HG02798 (cell line): ENCODE measurements at regions not wholly inside any gene's neighbourhood (a gene's known extent, or its start where the extent isn't known, plus 50 kb on each side); places are given as distances from the start of the nearest gene placed in this dataset.
"Not testable (repeated sequence)": the region's sequence is repeated elsewhere in the genome, so short reads cannot be mapped to it uniquely, and the experiment has no call there.

ENCODE experiments used
- ATAC-seq: cut with Tn5 transposase; IDR thresholded peaks from one replicate; pipeline ENCODE4 v1.9.1; 2021; ENCODE audit warnings: mild to moderate bottlenecking; ENCODE audit not compliant: unreplicated experiment, poor library complexity

DNA sequence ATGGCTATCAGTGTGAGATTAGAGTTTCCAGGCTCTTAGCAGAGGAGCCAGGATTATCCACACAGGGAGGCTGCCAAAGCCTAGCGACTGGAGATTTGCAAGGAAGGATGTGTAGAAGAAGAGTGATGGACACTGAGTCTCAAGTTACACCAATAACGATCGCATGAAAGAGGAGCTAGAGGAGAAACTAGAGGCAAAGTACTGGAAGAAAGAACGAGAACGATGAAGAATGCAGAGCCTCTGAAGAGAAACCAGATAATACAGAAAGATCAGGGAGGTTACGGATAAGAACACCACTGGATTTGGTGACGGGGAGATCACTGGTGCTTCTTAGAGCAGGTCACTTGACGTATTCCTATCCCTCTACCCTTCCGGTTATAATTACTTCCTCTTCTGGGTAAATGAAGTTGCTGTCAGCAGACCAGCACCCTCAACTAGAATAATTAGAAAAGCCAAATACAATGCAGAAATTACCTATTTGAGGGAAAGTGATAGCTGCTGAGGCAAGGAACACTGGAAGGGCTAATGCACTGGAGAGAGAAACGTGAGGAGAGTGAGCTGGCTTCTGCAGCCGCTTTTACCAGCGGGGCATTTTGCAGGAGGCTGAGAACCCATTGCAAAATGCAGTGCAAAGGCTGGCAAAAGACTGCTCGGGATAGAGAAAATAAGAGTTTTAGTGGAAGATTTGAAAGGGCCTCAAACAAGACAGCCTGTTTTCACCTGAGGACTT is 93.1 kb upstream of the HIF1A start:
- ATAC-seq: no peak

DNA sequence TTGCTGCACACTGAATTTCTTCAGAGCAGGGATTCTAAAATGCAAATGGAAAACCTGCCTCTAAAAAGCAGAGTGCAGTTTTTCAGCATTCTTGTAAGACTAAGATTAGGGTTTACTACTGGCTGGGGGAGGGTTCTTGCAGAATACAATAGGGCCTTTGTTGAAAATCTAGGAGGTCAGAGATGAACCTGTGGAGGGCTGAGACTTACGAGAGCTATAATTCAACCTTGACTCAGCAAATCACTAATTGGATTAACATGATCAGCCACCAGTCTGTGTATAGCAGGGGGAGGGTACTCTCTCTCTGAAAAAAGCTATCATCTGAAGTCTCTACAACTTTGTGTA is 92.6 kb upstream of the HIF1A start:
- ATAC-seq: no peak

DNA sequence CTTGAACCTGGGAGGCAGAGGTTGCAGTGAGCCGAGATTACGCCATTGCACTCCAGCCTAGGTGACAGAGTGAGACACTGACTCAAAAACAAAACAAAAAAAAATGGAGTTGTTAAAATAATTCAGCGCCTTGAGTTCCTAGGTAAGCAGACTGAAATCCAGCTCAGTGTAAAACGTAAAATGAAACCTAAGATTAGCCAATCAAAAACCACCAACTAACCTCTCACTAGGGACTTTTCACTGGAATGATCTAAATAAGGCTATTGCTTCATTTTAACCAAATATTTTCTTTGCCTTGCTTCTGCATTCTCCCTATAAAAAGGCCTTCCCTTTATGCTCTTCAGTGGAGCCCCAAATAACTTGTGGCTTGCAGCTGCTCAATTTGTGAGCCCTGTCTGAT is 91.6 kb upstream of the HIF1A start:
- ATAC-seq: no peak

DNA sequence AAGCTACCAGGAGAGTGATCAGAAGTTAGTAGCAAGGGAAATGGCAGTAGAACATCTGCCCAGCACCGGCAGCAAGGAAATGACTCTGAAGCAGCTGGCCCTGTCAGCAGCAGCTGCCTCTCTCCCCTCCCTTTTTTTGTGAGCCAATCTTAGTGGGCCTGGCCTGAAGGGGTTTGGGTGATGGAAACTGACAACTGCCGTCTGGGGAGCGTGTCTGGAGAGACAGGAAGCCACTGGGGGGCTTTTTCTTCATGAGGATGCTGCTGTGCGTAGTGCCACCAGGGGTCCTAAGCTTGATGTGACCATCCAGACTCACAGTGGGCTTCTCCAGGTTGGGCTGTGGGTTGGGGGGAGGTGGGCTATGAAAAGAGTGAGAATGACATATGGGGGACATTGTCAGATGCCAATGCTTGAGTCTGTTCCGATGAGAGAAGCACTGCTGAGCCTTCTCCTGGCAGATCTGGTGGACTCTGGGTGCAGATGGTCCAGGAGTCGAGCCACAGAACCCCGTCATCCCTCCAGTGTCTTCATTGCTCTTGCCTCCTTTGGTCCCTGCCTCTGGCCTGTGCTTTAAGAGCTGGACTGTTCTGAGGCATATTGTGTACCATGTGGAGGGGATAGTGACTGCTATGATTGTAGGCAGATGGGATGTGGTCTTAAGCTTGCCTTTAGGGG is 87.6 kb upstream of the HIF1A start:
- no peak for ATAC-seq

DNA sequence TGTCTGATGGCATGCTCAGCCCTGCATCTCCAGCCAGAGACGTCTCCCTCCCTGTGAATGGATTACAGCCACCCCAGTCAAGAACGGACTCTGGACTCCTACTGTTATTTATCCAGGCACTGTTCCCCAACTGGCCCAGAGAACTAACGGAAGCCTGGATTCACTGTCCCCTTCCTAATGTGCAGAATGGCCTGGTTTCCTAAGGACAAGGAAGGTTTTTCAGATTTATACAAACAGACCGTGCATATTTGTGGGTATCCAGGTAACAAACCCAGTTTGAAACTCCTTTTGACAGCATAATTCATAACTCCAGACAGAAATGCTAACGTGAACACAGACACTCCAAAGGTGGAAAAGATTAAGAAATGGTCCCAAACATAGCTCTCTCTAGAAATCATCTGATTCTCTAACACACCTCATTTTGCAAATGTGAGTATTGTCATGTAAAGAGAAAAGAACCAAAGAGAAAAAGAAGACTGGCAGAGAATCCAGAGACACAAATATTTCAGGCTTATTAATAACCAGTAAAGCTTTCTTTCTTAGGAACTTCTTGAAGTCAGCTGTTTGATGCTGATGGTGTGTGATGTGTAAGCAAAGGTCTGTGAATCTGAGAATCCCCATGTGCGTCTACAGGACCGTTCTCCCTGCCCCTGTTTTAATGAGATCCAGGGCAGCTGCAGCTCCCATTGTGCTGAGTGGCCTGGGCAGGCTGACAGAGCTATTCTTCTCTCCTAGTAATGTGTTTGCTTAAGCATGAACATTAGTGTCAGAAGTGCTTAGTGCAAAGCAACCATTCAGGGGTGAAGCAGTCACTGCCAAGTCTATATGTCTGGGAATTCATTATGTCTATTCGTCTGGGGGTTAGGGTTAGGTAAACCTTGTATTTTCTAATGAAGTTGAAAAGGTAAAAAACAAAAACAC is 86.8 kb upstream of the HIF1A start:
- ATAC-seq: no peak

DNA sequence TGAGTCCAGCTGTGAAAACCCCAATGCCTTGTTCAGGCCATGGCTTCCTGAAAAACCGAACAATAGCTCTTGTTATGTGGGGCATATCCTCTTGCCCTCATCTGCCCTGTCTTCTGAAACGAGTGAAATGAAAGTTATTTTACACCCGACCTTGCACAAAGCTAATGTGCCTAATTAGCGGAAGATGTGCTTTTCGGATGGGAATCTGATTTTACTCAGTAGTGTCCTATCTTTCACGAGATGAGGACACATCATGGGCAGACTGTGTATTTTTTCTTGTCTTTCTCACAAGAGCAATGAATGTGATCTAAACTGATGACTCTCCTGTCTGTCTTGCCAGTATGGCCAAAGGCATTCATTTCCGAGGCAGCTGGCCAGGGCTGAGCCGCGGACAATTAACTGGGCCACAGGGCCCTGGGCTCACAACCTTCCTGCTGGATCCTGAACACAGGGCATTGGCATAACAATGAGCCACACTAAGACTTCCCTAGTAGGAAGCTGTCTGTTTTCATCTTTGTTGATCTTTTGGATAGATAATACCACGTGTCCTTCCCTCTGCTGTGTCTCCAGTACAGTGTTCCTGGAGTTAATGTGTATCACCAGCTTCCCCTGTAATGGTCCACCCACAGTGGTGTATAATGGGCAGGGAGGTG is 86.0 kb upstream of the HIF1A start:
- no peak for ATAC-seq

DNA sequence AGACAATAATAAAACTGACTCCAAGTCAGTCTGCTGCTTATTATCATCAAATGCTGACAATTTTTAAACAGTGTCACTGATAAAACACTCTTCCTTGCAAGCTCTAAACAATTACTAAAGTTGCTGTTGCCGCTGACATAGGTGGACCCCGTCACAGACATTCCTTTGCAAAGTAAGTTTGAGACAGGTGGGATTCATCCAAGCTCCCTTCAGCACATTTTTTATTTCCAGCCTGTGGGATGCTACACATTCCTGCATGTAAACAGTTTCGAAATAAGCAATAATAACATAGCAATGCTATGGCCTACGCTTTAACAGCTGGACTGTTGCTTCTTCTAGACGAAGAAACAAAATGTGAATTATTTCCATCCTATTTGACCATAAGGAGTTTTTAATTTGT is 85.4 kb upstream of the HIF1A start:
- ATAC-seq: no peak

DNA sequence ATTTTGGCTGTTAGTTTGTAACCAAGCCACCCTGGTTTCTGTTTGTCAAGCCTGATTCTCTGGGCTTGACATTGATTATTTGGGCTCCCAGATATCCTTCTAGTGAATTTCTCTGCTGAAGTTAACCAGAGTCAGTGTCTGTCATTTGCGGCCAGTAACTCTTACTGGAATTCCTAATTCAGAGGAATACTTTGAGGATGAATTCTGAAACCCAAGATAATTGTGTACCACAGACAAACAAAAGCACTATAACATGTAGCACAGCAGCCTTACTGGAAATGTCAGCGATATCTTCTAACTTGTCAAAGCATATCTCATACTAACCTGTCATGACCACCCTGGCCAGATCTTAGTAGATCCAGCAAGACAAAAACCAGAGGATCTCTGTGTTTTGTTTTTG is 84.4 kb upstream of the HIF1A start:
- no peak for ATAC-seq

DNA sequence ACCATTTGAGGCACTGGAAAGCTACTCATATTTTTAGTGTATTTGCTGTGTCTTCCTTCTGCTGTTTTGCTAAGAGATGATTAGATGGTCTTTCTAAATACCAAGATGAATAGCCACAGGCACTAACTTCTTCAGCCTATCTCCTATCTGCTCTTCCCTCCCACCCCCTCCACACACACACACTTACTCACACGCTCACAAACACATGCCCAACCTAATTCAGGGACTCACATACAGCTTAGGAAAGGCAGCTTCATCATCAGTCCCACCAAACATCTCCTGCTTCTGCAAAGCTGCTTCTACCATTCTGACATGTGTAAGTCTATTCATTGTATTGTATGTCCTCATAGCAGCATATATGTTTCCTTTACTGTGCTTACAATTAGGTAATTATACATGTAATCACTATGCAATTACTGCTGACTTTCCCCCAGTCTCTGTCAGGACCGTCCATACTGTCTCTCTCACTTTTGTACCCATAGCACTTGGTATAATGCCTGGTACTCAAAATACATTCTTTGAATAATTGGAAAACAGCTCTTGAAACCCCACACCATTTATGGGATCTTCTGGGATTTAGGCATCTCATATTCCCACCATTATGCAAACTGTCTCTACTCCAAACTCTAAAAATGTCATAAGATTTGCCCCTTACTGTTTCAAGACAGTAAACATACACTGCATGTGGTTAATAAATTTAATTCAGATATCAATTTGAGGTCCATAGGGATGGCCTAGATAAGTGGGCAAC is 83.3 kb upstream of the HIF1A start:
- ATAC-seq: no peak

DNA sequence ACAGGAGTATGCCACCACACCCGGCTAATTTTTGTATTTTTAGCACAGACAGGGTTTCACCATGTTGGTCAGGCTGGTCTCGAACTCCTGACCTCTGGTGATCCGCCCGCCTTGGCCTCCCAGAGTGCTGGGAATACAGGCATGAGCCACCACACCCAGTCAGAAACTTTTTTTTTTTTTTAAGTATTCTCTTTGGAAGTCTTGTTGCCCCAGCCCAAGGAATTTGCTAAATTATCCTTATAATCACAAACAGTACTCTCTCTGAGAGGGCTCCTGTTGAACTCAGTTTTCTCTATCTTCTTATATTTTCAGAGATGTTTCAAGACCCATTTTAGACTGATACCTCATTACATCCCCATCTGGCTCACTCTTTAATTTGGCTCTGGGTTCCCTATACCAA is 82.3 kb upstream of the HIF1A start:
- ATAC-seq: not testable (repeated sequence)

DNA sequence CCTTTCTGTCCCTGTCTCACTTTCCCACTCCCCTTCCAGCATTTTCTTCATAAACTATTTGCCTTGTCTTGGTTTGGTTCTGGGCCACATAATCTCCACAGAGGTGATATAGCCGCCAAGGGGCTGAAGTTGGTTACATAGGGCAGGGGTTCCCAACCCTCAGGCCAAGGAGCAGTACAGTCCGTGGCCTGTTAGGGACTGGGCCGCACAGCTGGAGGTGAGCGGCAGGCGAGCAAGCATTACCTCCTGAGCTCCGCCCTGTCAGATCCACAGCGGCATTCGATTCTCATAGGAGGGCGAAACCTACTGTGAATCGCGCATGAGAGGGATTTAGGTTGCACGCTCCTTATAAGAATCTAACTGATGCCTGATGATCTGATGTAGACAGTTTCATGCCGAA is 80.6 kb upstream of the HIF1A start:
- no peak for ATAC-seq

DNA sequence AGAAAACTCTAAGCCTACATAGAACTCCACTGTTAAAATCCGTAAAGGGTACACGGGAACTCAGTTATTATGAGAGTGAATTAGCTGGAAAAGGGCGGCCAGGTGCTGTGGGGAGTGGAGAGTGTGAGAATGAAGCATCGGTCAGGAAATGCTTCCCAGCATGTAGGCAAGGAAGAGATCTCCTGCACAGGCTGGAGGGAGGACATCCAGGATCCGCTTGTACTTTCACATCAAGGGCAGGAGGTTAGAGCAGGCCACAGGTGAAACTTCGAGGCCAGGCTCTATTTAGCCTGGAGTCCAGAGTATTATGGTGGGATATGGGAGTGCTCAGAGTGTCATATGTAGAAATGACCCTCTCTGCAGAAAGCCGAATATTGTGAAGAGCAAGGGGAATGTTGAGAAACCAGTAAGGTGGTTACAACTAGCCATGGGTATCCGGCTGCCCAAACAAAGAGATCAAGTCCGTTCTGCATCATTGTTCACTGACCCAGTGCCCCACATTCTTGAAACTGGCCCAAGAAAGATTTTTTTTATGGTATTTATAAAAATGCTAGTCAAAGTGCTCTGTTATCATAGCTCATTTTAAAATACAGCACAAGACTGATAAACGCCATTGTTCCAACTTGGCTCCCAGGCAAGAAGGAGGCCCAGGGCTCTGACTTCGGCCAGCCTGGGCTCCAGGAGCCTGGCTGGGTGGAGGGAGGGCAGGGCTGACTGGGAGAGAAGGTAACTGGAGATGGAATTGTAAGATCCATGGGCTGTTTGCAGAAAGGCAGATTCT is 79.4 kb upstream of the HIF1A start:
- no peak for ATAC-seq

DNA sequence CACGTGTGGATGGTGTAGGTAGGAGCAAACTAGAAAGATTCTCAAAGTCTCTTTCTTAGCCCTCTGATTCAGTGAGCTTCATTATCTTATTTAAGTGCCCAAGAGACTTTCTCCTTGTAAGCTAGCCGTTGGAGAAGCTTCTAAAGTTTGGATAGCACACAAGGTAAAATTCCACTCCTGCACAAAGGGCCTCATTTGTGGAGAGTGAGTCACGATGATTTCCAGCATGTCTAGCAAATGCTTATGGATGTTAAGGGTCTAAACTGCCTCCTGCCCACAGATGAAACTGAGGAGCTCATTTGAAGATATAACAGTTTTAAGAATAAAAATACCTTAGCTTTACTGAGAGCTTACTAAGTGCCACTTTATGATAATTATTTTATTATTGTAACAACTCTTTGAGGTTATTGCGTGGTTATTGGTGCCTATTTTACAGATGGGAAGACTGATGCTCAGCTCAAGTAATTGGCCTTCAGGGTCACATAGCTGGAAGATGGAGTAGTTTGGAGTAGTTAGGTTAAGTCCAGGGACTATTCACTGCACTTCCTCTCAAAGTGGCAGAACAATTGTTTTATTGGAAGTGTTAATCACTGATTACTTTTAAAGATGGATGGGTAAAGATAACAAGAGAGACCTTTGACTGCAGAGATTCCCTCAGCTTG is 78.7 kb upstream of the HIF1A start:
- ATAC-seq: no peak

DNA sequence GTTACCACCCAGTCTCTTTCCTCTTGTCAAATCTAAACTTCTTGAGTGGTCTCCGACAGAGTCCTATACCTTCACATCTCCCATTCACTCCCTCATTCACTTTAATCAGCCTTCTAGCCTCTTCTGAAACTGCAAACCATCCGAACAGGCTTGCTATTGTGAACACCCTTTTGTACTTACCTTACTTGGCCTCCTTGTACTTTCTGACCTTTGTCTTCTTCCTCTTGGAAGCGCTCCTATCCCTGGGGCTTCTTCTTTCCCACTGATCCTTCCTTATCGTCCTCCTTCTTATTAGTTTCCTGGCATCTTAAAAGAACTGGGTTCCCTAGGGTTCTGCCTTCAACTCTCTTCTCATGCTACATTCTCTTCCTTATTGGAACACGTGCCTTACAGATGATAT is 76.9 kb upstream of the HIF1A start:
- no peak for ATAC-seq

DNA sequence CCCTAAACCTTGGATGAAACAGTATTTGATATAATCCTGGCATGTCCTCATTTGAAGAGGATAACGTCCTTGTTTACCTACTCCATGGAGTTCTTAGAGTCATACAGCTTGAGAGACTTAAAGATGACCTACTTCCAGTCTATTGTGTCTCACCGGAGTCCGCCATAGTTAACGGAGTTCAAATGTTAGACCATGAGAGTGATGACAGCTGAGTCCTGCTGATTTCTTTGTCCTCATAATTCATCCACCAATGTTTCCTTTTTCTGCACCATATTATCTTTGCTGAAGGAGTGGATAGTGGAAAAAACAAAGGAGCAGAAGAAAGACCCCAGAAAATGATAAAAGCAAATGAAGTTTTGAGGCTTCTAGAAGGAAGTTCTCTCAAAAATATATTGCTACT is 75.8 kb upstream of the HIF1A start:
- ATAC-seq: no peak

DNA sequence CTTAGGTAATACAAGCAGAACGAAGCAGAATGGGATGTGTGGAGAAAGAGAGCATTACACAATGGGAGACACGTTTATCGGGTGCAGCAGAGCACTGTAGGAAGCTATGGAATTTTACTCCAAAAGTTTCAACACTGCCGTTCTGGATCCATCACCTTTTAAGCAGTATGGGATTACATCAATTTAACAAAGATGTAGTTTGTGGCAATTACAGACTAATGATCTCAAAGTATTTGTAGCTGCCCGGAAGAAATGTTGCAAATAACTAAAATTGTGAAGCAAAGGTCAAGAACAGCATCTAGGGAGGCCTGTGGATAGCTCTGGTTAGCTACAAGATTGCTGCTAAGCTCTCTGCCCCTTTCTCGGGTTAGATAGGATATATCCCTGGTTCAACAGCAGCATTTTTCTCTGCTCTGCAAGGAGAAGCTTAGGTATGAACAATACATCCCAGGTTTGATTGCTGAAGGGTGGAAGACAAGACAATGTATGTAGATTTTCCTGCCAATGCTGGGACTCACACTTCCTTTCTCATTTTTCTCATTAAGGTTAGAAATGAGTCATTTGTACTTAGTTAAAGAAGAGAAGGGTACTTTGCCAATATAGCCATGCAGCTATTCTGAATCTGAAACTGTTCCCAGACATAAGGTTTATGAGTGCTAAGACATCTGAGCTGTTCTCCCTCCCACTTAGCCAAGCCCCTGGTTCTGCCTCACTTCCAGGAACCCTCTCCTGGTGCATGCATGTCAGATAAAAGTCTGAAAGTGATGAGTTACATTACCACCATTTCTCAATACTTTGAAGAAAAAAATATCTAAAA is 75.0 kb upstream of the HIF1A start:
- peak; percentile 61 for ATAC-seq

DNA sequence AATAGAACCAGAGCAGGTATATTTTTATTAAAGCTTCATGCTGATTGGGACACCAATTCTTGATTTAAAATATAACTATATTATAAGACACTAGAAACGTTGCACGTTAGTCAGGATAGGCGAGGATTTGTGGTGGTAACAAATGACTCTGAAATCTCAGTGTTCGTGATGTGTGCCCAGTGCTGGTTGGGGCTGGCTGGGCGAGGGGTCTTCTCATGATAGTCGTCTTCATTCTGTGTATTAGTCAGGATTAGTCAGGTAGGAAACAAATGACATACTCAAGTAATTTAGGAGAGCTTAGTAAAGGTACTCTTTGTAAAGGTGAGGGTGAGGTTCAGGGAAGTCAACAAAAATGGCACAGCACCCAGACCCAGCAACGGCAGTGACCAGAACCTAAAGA is 73.9 kb upstream of the HIF1A start:
- ATAC-seq: no peak

DNA sequence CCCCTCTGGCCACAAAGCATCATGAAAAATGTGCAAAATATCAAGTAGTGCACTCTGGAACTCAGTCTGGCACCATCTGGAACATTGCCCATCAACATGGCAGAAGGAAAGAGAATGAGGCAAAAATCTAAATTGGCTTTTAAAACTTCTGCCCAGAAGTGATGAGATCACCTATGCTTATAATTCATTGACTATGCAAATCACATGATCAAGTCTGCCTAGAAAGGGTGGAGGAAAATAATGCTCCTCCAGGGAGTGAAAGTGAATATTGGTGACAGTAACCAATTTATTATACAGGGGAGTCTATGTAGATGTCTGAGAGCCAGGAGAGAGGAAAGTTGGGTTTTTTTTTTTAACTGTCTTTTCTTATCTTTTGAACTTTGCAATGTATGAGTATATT is 73.3 kb upstream of the HIF1A start:
- ATAC-seq: no peak
